Ishikawa (cell line): ENCODE measurements at regions not wholly inside any gene's neighbourhood (a gene's known extent, or its start where the extent isn't known, plus 50 kb on each side); places are given as distances from the start of the nearest gene placed in this dataset.

Source experiments
- CREB1 ChIP-seq: IDR thresholded peaks from 2 replicates; pipeline ENCODE4 v1.6.1; 2012; ENCODE audit warnings: low read depth
- EP300 ChIP-seq: IDR thresholded peaks from 2 replicates; pipeline ENCODE4 v1.6.1; 2012; ENCODE audit warnings: borderline replicate concordance
- MAX ChIP-seq: IDR thresholded peaks from 2 replicates; pipeline ENCODE4 v1.6.1; 2012
- RAD21 ChIP-seq: IDR thresholded peaks from 2 replicates; pipeline ENCODE4 v1.6.1; 2012; ENCODE audit warnings: low read depth
- REST ChIP-seq: IDR thresholded peaks from 2 replicates; pipeline ENCODE4 v1.6.1; 2012; ENCODE audit warnings: low read depth, mild to moderate bottlenecking
- TAF1 ChIP-seq: IDR thresholded peaks from 2 replicates; pipeline ENCODE4 v1.6.1; 2012; ENCODE audit warnings: low read depth, mild to moderate bottlenecking

GRCh38 chr20:22819112-22819511 lies 216.0 kb upstream of the SSTR4 start:
- TF ChIP-seq RAD21: no peak
- no peak for TF ChIP-seq REST
- TF ChIP-seq CREB1: no peak
- TF ChIP-seq EP300: no peak
- TF ChIP-seq TAF1: no peak
- TF ChIP-seq MAX: no peak
